Endothelial cell of umbilical vein (primary cell): ENCODE measurements at regions not wholly inside any gene's neighbourhood (a gene's known extent, or its start where the extent isn't known, plus 50 kb on each side); places are given as distances from the start of the nearest gene placed in this dataset.

Experiments used
- BruUV-seq: library from RNA; stranded (reverse); fragments of 400-500 nt; replicated peaks from 2 replicates; lab custom pipeline; 2021; lab: Mats Ljungman, UMichigan
- CTCF ChIA-PET: fragments of 300-600, 350-600 bp; sonication (Branson Sonifier 250); formaldehyde crosslinking; loops from one replicate; lab custom pipeline; 2021; ENCODE audit warnings: antibody characterized with exemption, inconsistent platforms; lab: Charles Lee
- POLR2A ChIA-PET: fragments of 300-600, 350-600 bp; sonication (Branson Sonifier 250); formaldehyde crosslinking; loops from one replicate; lab custom pipeline; 2021; ENCODE audit warnings: antibody characterized with exemption, inconsistent platforms; lab: Charles Lee
- DNase-seq: peaks from one replicate; pipeline ENCODE4 v3.0.0-alpha.2; 2011; ENCODE audit warnings: low read depth, low spot score
- FAIRE-seq: peaks from 2 replicates; lab custom pipeline; 2011; peaks lifted over from hg19 to GRCh38; lab: Jason Lieb, UNC
- H2AFZ ChIP-seq: 2 replicates; pipeline ENCODE4 v1.6.0; 2012; ENCODE audit warnings: low read depth, low read length, control low read depth, inconsistent platforms
- H3K27ac ChIP-seq: 2 replicates; pipeline ENCODE4 v1.5.1; 2011; ENCODE audit warnings: low read depth, mild to moderate bottlenecking, control low read depth, low read length, moderate library complexity; ENCODE audit not compliant: insufficient read depth
- H3K27me3 ChIP-seq, 2 experiments: 2 replicates each; pipeline versions ENCODE4 v1.6.0 to v1.6.1; 2011; ENCODE audit warnings: low read length in 2 of 2, mixed read lengths in 1 of 2; ENCODE audit not compliant: control insufficient read depth in 2 of 2, insufficient read depth in 2 of 2
- H3K36me3 ChIP-seq, 2 experiments: 2 replicates in 1 of 2; 3 replicates in 1 of 2; pipeline ENCODE4 v1.5.1; 2011; ENCODE audit warnings: low read length in 2 of 2, mild to moderate bottlenecking in 1 of 2, moderate library complexity in 1 of 2; ENCODE audit not compliant: control insufficient read depth in 2 of 2, insufficient read depth in 2 of 2; ENCODE audit errors: extremely low read depth in 1 of 2
- H3K4me1 ChIP-seq: 3 replicates; pipeline ENCODE4 v1.5.1; 2011; ENCODE audit warnings: mild to moderate bottlenecking, low read length; ENCODE audit not compliant: control insufficient read depth, insufficient read depth; ENCODE audit errors: extremely low read depth
- H3K4me2 ChIP-seq: 2 replicates; pipeline ENCODE4 v1.6.1; 2011; ENCODE audit warnings: low read length, control low read depth, mixed read lengths; ENCODE audit not compliant: insufficient read depth
- H3K4me3 ChIP-seq, 3 experiments: fragments of 200-600 bp in 1 of 3; sonication (generic), shearing (Covaris generic) in 1 of 3; replicated peaks in 1 of 3; 2 replicates each; pipeline ENCODE4 v1.5.1; 2011 to 2016; ENCODE audit warnings: control low read depth in 3 of 3, low read length in 3 of 3, mild to moderate bottlenecking in 2 of 3, inconsistent platforms in 1 of 3, low read depth in 1 of 3, moderate library complexity in 1 of 3; ENCODE audit not compliant: insufficient read depth in 1 of 3
- H3K79me2 ChIP-seq: 2 replicates; pipeline ENCODE4 v1.6.0; 2012; ENCODE audit warnings: low read length, inconsistent platforms; ENCODE audit not compliant: control insufficient read depth, insufficient read depth
- H3K9ac ChIP-seq: replicated peaks from 2 replicates; pipeline ENCODE3; 2011; ENCODE audit warnings: low read length, control low read depth; ENCODE audit not compliant: insufficient read depth; ENCODE audit errors: extremely low read depth
- H3K9me1 ChIP-seq: replicated peaks from 3 replicates; pipeline ENCODE4 v1.6.0; 2011; ENCODE audit warnings: mild to moderate bottlenecking, low read length; ENCODE audit not compliant: control insufficient read depth, insufficient read depth; ENCODE audit errors: extremely low read depth
- H3K9me3 ChIP-seq: replicated peaks from 2 replicates; pipeline ENCODE4 v1.5.1; 2012; ENCODE audit warnings: low read length, inconsistent platforms; ENCODE audit not compliant: control insufficient read depth, insufficient read depth
- H4K20me1 ChIP-seq: replicated peaks from 2 replicates; pipeline ENCODE3; 2011; ENCODE audit warnings: mild to moderate bottlenecking, low read length; ENCODE audit not compliant: control insufficient read depth, insufficient read depth; ENCODE audit errors: extremely low read depth
- EZH2 ChIP-seq: IDR thresholded peaks from 2 replicates; pipeline ENCODE4 v1.6.1; 2012; ENCODE audit warnings: borderline replicate concordance, low read depth, mild to moderate bottlenecking, moderate library complexity, low read length, inconsistent platforms; ENCODE audit not compliant: severe bottlenecking
- FOS ChIP-seq: IDR thresholded peaks from 2 replicates; pipeline ENCODE4 v1.6.1; 2011; ENCODE audit warnings: mild to moderate bottlenecking, low read length, moderate library complexity, borderline replicate concordance; ENCODE audit not compliant: insufficient read depth
- GATA2 ChIP-seq: IDR thresholded peaks from 2 replicates; pipeline ENCODE4 v1.7.0; 2011; ENCODE audit warnings: low read depth, mild to moderate bottlenecking, moderate library complexity, mixed read lengths, low read length; ENCODE audit not compliant: insufficient read length, insufficient read depth
- JUN ChIP-seq: IDR thresholded peaks from 2 replicates; pipeline ENCODE4 v1.6.1; 2011; ENCODE audit warnings: borderline replicate concordance, low read depth; ENCODE audit not compliant: insufficient read length, insufficient read depth
- MYC ChIP-seq: IDR thresholded peaks from one replicate; pipeline ENCODE4 v1.6.1; 2011; ENCODE audit warnings: mild to moderate bottlenecking, low read depth, low read length
- POLR2A ChIP-seq: IDR thresholded peaks from 2 replicates; pipeline ENCODE4 v1.6.1; 2012; ENCODE audit warnings: low read depth, mild to moderate bottlenecking, control low read depth, low read length
- POLR2AphosphoS5 ChIP-seq: IDR thresholded peaks from 2 replicates; pipeline ENCODE4 v1.6.1; 2012; ENCODE audit warnings: low read depth, mild to moderate bottlenecking, control low read depth, low read length, moderate library complexity; ENCODE audit not compliant: insufficient read depth
- dilution Hi-C: fragments of 300-500 bp; cut with MboI; formaldehyde crosslinking; loops from one replicate; pipeline ENCODE4 v1.15.0; 2019; ENCODE audit warnings: low sequenced_read_pairs; ENCODE audit not compliant: extremely low pct_ligation_motif_present
- intact Hi-C: fragments of 100-400 bp; cut with micrococcal nuclease; formaldehyde crosslinking; loops from one replicate; pipeline ENCODE4 v1.10.0; 2022
- TF ChIP-seq, protein P1 (sequence below), 2 donors: IDR thresholded peaks; 1 replicate in 1 of 2; 2 replicates in 1 of 2; pipeline ENCODE4 v1.5.1; 2011; ENCODE audit warnings: low read length in 2 of 2, mild to moderate bottlenecking in 2 of 2, moderate library complexity in 2 of 2, control low read depth in 1 of 2, inconsistent platforms in 1 of 2, low read depth in 1 of 2; ENCODE audit not compliant: insufficient read depth in 1 of 2; ENCODE audit errors: extremely low read depth in 1 of 2
- TF ChIP-seq, protein P2 (sequence below): IDR thresholded peaks from 2 replicates; pipeline ENCODE4 v1.6.1; 2011; ENCODE audit not compliant: insufficient read depth, insufficient read length

DNA sequence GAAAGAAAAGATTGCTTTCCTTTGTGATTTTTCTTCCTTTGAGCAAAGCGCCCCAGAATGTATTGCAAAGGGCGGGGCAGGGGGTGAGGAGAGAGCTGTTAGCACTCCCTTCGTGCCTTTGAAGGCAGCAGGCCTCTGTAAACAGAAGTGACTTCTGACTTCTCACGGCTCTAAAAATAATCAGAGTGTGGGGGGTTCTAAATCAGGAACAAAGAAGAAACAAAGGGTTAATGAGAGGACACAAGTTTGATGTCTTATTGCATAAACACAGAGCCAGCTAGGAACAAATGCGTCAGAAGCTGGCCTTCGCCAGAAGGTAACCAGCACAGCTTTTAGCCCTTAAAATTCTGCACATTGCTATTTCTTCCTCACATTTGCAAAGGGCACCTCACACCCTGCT, 626.2 kb downstream of the MID1IP1 start:
- Histone ChIP-seq H3K27me3 (no peaks in the 10 kb centered on the region), H3K4me2 (no peak overlapping the region), H3K79me2 (no peaks in the 10 kb centered on the region), H2AFZ (no peak overlapping the region), H4K20me1 (no peaks in the 10 kb centered on the region), H3K36me3 (no peaks in the 10 kb centered on the region), H3K27ac (no peak overlapping the region), H3K9me1 (no peaks in the 10 kb centered on the region), H3K4me1 (no peaks in the 10 kb centered on the region), H3K4me3 (no peak overlapping the region), H3K9ac (no peak overlapping the region), H3K9me3 (no peaks in the 10 kb centered on the region)
- dilution Hi-C loops = no loop called here
- intact Hi-C loops = no loop called here
- ChIA-PET POLR2A (no interaction called here), CTCF (no interaction called here)
- peak; percentile 4 for FAIRE-seq
- TF ChIP-seq EZH2 = no peak
- TF ChIP-seq POLR2AphosphoS5 = no peak
- no peak for TF ChIP-seq GATA2
- TF ChIP-seq, protein P1, sequence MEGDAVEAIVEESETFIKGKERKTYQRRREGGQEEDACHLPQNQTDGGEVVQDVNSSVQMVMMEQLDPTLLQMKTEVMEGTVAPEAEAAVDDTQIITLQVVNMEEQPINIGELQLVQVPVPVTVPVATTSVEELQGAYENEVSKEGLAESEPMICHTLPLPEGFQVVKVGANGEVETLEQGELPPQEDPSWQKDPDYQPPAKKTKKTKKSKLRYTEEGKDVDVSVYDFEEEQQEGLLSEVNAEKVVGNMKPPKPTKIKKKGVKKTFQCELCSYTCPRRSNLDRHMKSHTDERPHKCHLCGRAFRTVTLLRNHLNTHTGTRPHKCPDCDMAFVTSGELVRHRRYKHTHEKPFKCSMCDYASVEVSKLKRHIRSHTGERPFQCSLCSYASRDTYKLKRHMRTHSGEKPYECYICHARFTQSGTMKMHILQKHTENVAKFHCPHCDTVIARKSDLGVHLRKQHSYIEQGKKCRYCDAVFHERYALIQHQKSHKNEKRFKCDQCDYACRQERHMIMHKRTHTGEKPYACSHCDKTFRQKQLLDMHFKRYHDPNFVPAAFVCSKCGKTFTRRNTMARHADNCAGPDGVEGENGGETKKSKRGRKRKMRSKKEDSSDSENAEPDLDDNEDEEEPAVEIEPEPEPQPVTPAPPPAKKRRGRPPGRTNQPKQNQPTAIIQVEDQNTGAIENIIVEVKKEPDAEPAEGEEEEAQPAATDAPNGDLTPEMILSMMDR (IDR thresholded peaks at IDR 0.05; ENCODE audit: extremely low read depth in 1 of 2, insufficient read depth in 1 of 2, low read depth in 1 of 2, low read length in 2 of 2) = no peak
- no peak for TF ChIP-seq JUN
- TF ChIP-seq, protein P2, sequence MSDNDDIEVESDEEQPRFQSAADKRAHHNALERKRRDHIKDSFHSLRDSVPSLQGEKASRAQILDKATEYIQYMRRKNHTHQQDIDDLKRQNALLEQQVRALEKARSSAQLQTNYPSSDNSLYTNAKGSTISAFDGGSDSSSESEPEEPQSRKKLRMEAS = no peak
- no peak for TF ChIP-seq MYC
- TF ChIP-seq FOS = no peak
- TF ChIP-seq POLR2A = no peak
- DNase-seq = peak; percentile 19
- no TSS peak for BruUV-seq
